ENCODE measurements at regions not wholly inside any gene's neighbourhood (a gene's known extent, or its start where the extent isn't known, plus 50 kb on each side); places are given as distances from the start of the nearest gene placed in this dataset.

- H3K9ac ChIP-seq (ENCODE audit: low read length): no peak overlapping the region
- H2AFZ ChIP-seq (ENCODE audit: low read depth, low read length, severe bottlenecking): no peak overlapping the region
- H3K4me2 ChIP-seq (ENCODE audit: low read depth, low read length, poor library complexity, severe bottlenecking): no peak overlapping the region
- no peak for TF ChIP-seq EZH2phosphoT487 (conservative IDR thresholded peaks at IDR 0.05; ENCODE audit: low read length)
- no peak for TF ChIP-seq CTCF (IDR thresholded peaks at IDR 0.05; ENCODE audit: insufficient read depth, low read length, poor library complexity, severe bottlenecking)
- H3K9me2 ChIP-seq (replicated peaks; ENCODE audit: insufficient read depth, low read length): no peaks in the 10 kb centered on the region
- no peak overlapping the region for H3K27ac ChIP-seq (ENCODE audit: low read depth, low read length)
- no peaks in the 10 kb centered on the region for H3K9me3 ChIP-seq (ENCODE audit: insufficient read depth, low read length)
- H3K36me3 ChIP-seq (ENCODE audit: low read length): no peaks in the 10 kb centered on the region
- H3K4me3 ChIP-seq (ENCODE audit: insufficient read depth, low read length, poor library complexity, severe bottlenecking): no peak overlapping the region
- no peaks in the 10 kb centered on the region for H4K20me1 ChIP-seq (ENCODE audit: low read depth, low read length)
- no peaks in the 10 kb centered on the region for H3K79me2 ChIP-seq (ENCODE audit: insufficient read depth, low read length)
- H3K27me3 ChIP-seq (ENCODE audit: low read length): no peaks in the 10 kb centered on the region
- H3F3A ChIP-seq (ENCODE audit: insufficient read depth): no peaks in the 10 kb centered on the region
Observed at GRCh38 chr20:39259808-39260207, 297.7 kb downstream of the DHX35 start.

GRCh38 chr20:39259010-39259803 lies 297.1 kb downstream of the DHX35 start:
- Histone ChIP-seq H3K9me3 (ENCODE audit: insufficient read depth, low read length) (no peaks in the 10 kb centered on the region), H3K27ac (ENCODE audit: low read depth, low read length) (no peak overlapping the region), H4K20me1 (ENCODE audit: low read depth, low read length) (no peaks in the 10 kb centered on the region), H3K27me3 (ENCODE audit: low read length) (no peaks in the 10 kb centered on the region), H2AFZ (ENCODE audit: low read depth, low read length, severe bottlenecking) (no peak overlapping the region), H3F3A (ENCODE audit: insufficient read depth) (no peaks in the 10 kb centered on the region), H3K36me3 (ENCODE audit: low read length) (no peaks in the 10 kb centered on the region), H3K9me2 (replicated peaks; ENCODE audit: insufficient read depth, low read length) (no peaks in the 10 kb centered on the region), H3K79me2 (ENCODE audit: insufficient read depth, low read length) (no peaks in the 10 kb centered on the region), H3K4me3 (ENCODE audit: insufficient read depth, low read length, poor library complexity, severe bottlenecking) (no peak overlapping the region), H3K4me2 (ENCODE audit: low read depth, low read length, poor library complexity, severe bottlenecking) (no peak overlapping the region), H3K9ac (ENCODE audit: low read length) (no peak overlapping the region)
- TF ChIP-seq EZH2phosphoT487 (conservative IDR thresholded peaks at IDR 0.05; ENCODE audit: low read length): no peak
- TF ChIP-seq CTCF (IDR thresholded peaks at IDR 0.05; ENCODE audit: insufficient read depth, low read length, poor library complexity, severe bottlenecking): no peak

GRCh38 chr20:39258253-39258652 lies 296.1 kb downstream of the DHX35 start:
- no peaks in the 10 kb centered on the region for H3K27me3 ChIP-seq (ENCODE audit: low read length)
- no peak overlapping the region for H3K9ac ChIP-seq (ENCODE audit: low read length)
- H3K27ac ChIP-seq (ENCODE audit: low read depth, low read length): no peak overlapping the region

More at GRCh38 chr20:39258253-39258652, 296.1 kb downstream of the DHX35 start:
- TF ChIP-seq CTCF (IDR thresholded peaks at IDR 0.05; ENCODE audit: insufficient read depth, low read length, poor library complexity, severe bottlenecking) (no peak), EZH2phosphoT487 (conservative IDR thresholded peaks at IDR 0.05; ENCODE audit: low read length) (no peak)
- Histone ChIP-seq H4K20me1 (ENCODE audit: low read depth, low read length) (no peaks in the 10 kb centered on the region), H3K9me3 (ENCODE audit: insufficient read depth, low read length) (no peaks in the 10 kb centered on the region), H3K36me3 (ENCODE audit: low read length) (no peaks in the 10 kb centered on the region), H3K9me2 (replicated peaks; ENCODE audit: insufficient read depth, low read length) (no peaks in the 10 kb centered on the region), H2AFZ (ENCODE audit: low read depth, low read length, severe bottlenecking) (no peak overlapping the region), H3F3A (ENCODE audit: insufficient read depth) (no peaks in the 10 kb centered on the region), H3K4me3 (ENCODE audit: insufficient read depth, low read length, poor library complexity, severe bottlenecking) (no peak overlapping the region), H3K79me2 (ENCODE audit: insufficient read depth, low read length) (no peaks in the 10 kb centered on the region), H3K4me2 (ENCODE audit: low read depth, low read length, poor library complexity, severe bottlenecking) (no peak overlapping the region)

Data from SU-DHL-6 (cell line).